A673 (cell line): ENCODE measurements at regions not wholly inside any gene's neighbourhood (a gene's known extent, or its start where the extent isn't known, plus 50 kb on each side); places are given as distances from the start of the nearest gene placed in this dataset.

Experiments
- CTCF ChIP-seq: fragments of 300-800, 200-600 bp; sonication (generic); conservative IDR thresholded peaks from 2 replicates; pipeline ENCODE4 v1.5.1; 2017; ENCODE audit warnings: low read depth, mild to moderate bottlenecking, antibody characterized with exemption, low read length, moderate library complexity, mixed read lengths
- EZH2 ChIP-seq: fragments of 200-600 bp; sonication (generic); IDR thresholded peaks from 2 replicates; pipeline ENCODE4 v1.6.1; 2017; ENCODE audit warnings: borderline replicate concordance, low read depth, mild to moderate bottlenecking, mixed read lengths, antibody characterized with exemption, low read length; ENCODE audit not compliant: poor library complexity, severe bottlenecking

DNA sequence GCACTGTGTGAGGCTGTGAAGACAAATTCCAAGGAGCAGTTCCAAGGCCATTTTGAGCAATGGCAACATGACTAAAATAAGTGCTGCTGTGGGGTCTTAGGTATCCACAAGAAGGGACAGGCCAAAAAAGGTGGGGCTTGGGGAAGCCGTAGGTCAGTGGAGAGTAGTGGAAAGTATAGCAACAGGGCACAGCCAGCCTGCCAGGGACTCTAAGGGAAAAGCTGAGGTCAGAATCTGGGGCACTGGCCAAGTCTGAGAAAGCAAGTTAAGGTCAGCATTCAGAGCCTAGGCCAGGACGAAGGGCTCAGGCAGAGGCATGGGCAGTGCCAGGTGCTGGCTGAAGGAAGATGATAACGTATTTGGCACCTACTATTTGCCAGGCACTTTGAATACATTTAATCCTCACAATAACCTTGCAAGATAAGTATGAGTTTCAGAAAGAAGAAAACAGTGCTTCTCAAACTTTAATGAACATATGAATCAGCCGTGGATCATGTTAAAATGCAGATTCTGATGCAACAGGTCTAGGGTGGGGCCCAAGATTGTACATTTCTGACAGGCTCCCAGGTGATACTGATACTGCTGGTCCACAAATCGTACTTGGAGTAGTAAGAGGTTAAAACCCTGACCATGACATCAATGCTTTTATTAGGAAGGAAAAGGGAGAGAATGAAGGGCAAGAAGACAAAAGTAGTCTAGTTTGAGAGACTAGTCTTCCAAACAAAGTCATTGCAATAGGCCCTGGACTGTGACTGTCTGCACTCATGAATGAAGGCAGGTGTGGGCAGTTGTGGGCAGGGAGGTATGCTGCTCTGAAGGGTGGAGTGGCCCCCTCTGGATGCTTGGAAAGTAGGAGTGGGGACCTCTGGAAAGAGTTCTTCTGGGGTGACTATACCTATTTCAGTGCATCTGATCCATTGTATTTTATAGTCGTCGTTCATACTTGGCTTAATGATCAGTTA, 106.3 kb upstream of the ANKRD28 start:
- TF ChIP-seq EZH2 (no peak), CTCF (no peak)
